IPS-20b (cell line): ENCODE measurements at regions not wholly inside any gene's neighbourhood (a gene's known extent, or its start where the extent isn't known, plus 50 kb on each side); places are given as distances from the start of the nearest gene placed in this dataset.
A peak's percentile ranks its signal among the peaks of the same experiment; 100 is the strongest.
"Not testable (repeated sequence)": the region's sequence is repeated elsewhere in the genome, so short reads cannot be mapped to it uniquely, and the experiment has no call there.

Experiments used
- H3K27ac ChIP-seq: one replicate; pipeline ENCODE4 v1.5.1; 2013; ENCODE audit warnings: low read length
- H3K27me3 ChIP-seq: 2 replicates; pipeline ENCODE4 v1.6.1; 2013; ENCODE audit warnings: mild to moderate bottlenecking, low read length, inconsistent platforms; ENCODE audit not compliant: insufficient read depth
- H3K36me3 ChIP-seq: 2 replicates; pipeline ENCODE4 v1.6.1; 2013; ENCODE audit warnings: low read depth, mild to moderate bottlenecking, inconsistent platforms, low read length, moderate library complexity; ENCODE audit not compliant: insufficient read depth
- H3K4me1 ChIP-seq: 2 replicates; pipeline ENCODE4 v1.6.1; 2013; ENCODE audit warnings: mild to moderate bottlenecking, control low read depth, inconsistent platforms, low read length, moderate library complexity; ENCODE audit not compliant: insufficient read depth
- H3K4me3 ChIP-seq: 2 replicates; pipeline ENCODE4 v1.5.1; 2013; ENCODE audit warnings: mild to moderate bottlenecking, low read length, inconsistent platforms
- H3K9ac ChIP-seq: 2 replicates; pipeline ENCODE4 v1.6.1; 2013; ENCODE audit warnings: low read depth, mild to moderate bottlenecking, inconsistent platforms, low read length, moderate library complexity
- H3K9me3 ChIP-seq: 2 replicates; pipeline ENCODE4 v1.6.1; 2013; ENCODE audit warnings: mild to moderate bottlenecking, low read depth, low read length, inconsistent platforms; ENCODE audit not compliant: insufficient read depth

GRCh38 chr1:101136739-101137138 is 100.1 kb upstream of the S1PR1 start:
- H3K9me3 ChIP-seq = no peaks in the 10 kb centered on the region
- H3K9ac ChIP-seq = peak overlapping the region; percentile 27; the same call in 1 of the 2 replicates
- H3K4me1 ChIP-seq = peaks cover 16% of the 10 kb centered on the region
- H3K27me3 ChIP-seq = no peaks in the 10 kb centered on the region
- no peak overlapping the region for H3K27ac ChIP-seq
- peak overlapping the region; percentile 41; the same call in 1 of the 2 replicates for H3K4me3 ChIP-seq
- no peaks in the 10 kb centered on the region for H3K36me3 ChIP-seq

GRCh38 chr1:101136271-101136670 is 100.5 kb upstream of the S1PR1 start:
- no peaks in the 10 kb centered on the region for H3K27me3 ChIP-seq
- no peaks in the 10 kb centered on the region for H3K36me3 ChIP-seq
- H3K4me1 ChIP-seq = peaks cover 16% of the 10 kb centered on the region
- no peak overlapping the region for H3K9ac ChIP-seq
- H3K27ac ChIP-seq = no peak overlapping the region
- H3K9me3 ChIP-seq = no peaks in the 10 kb centered on the region
- H3K4me3 ChIP-seq = no peak overlapping the region

DNA sequence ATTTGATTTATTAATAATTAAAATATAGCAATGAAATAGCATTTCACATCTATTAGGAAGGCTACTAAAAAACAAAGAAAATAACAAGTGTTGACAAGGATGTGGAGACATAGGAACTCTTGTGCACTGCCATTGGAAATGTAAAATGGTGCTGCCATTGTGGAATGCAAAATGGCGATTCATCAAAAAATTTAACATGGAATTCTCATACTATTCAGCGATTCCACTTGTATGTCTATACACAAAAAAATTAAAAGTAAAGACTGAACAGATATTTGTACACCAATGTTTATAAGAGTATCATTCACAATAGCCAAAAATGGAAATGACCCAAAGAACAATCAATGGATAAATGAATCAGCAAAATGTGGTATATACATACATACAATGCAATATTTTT is 101.3 kb upstream of the S1PR1 start:
- peaks cover 19% of the 10 kb centered on the region for H3K4me1 ChIP-seq
- H3K36me3 ChIP-seq = no peaks in the 10 kb centered on the region
- no peak overlapping the region for H3K27ac ChIP-seq
- no peaks in the 10 kb centered on the region for H3K27me3 ChIP-seq
- no peak overlapping the region for H3K4me3 ChIP-seq
- no peak overlapping the region for H3K9ac ChIP-seq
- no peaks in the 10 kb centered on the region for H3K9me3 ChIP-seq

GRCh38 chr1:101131239-101131843 is 105.5 kb upstream of the S1PR1 start:
- Histone ChIP-seq H3K27me3 (no peaks in the 10 kb centered on the region), H3K9me3 (no peaks in the 10 kb centered on the region), H3K27ac (no peak overlapping the region), H3K36me3 (no peaks in the 10 kb centered on the region), H3K4me1 (peaks cover 18% of the 10 kb centered on the region), H3K9ac (no peak overlapping the region), H3K4me3 (no peak overlapping the region)

DNA sequence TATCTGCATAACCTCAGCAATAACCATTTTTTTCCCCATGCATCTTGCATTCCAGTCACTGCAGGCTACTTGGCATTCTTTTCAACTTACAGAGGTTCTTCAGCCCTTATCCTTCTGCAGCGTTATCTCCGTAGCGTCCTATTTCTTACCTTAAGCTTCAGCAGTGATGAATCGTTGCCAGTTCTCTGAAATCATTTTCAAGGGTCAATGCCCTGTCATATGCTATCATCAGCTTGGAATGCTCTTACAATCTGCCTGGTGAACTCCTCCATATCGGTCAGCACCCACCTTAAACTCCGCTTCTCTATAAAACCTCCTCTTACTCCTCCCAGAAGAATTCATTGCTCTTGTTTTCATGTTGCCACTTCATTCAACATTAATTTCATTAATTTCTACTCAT is 105.1 kb upstream of the DPH5 start:
- H3K27ac ChIP-seq = no peak overlapping the region
- H3K4me1 ChIP-seq = peaks cover 15% of the 10 kb centered on the region
- H3K27me3 ChIP-seq = no peaks in the 10 kb centered on the region
- no peaks in the 10 kb centered on the region for H3K36me3 ChIP-seq
- no peak overlapping the region for H3K4me3 ChIP-seq
- H3K9me3 ChIP-seq = no peaks in the 10 kb centered on the region
- H3K9ac ChIP-seq = no peak overlapping the region

- Histone ChIP-seq H3K4me1 (peaks cover 15% of the 10 kb centered on the region), H3K4me3 (no peak overlapping the region), H3K27ac (no peak overlapping the region)
These were observed 103.3 kb upstream of the DPH5 start for GRCh38 chr1:101128846-101129245.

DNA sequence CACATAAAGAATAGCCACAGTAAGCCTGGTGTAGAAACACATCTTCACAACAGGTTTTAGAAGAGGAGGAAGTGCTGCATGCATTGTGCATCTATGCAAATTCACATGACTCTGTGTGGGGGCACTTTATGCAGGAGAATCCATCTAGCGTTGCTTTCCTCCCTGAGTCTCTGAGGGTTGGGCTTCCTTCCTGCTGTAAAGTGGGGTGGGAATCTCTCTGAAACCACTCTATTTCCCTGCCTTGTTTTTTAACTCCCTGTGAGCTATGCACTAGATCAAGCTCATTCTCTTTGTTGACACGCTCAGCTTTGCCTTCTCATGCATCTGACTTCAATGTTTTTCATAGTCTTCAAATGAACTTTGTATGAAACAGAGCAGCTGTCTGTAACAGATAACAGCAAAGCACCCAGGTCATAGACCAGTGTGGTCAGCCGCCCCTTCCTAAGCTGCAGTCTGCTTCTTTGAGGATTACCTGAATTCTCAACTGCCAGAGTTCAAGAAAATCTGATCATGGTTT is 102.7 kb upstream of the DPH5 start:
- no peaks in the 10 kb centered on the region for H3K27me3 ChIP-seq
- no peak overlapping the region for H3K9ac ChIP-seq
- H3K4me1 ChIP-seq = peaks cover 15% of the 10 kb centered on the region
- no peak overlapping the region for H3K4me3 ChIP-seq
- no peaks in the 10 kb centered on the region for H3K9me3 ChIP-seq
- no peaks in the 10 kb centered on the region for H3K36me3 ChIP-seq
- H3K27ac ChIP-seq = no peak overlapping the region

More at GRCh38 chr1:101128846-101129245, 103.3 kb upstream of the DPH5 start:
- H3K36me3 ChIP-seq = no peaks in the 10 kb centered on the region
- H3K27me3 ChIP-seq = no peaks in the 10 kb centered on the region
- H3K9me3 ChIP-seq = no peaks in the 10 kb centered on the region
- H3K9ac ChIP-seq = no peak overlapping the region

DNA sequence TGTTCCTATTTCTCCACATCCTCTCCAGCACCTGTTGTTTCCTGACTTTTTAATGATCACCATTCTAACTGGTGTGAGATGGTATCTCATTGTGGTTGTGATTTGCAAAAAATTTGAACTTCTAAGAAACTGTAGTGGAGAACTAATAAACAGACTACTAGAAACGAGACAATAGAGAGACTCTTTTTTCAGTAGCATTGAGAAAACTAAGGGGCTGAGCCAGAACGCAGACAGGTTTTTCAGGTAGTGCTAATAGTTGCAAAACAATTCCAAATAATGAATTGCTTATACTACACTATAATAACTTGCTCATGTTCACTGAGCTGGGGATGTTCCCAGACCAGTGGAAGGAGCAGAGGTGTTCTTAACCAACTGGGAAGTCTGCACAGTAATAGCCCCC is 98.8 kb upstream of the DPH5 start:
- Histone ChIP-seq H3K27me3 (no peaks in the 10 kb centered on the region), H3K9me3 (no peaks in the 10 kb centered on the region), H3K27ac (no peak overlapping the region), H3K36me3 (no peaks in the 10 kb centered on the region), H3K4me1 (peaks cover 9% of the 10 kb centered on the region; the same call in 1 of the 2 replicates), H3K4me3 (no peak overlapping the region), H3K9ac (no peak overlapping the region)

GRCh38 chr1:101123904-101124303 is 98.3 kb upstream of the DPH5 start:
- not testable (repeated sequence) for H3K27me3 ChIP-seq, H3K9ac ChIP-seq, H3K9me3 ChIP-seq, H3K4me1 ChIP-seq, H3K36me3 ChIP-seq, H3K27ac ChIP-seq, H3K4me3 ChIP-seq

- Histone ChIP-seq H3K4me1 (no peaks in the 10 kb centered on the region), H3K27ac (no peak overlapping the region), H3K36me3 (no peaks in the 10 kb centered on the region), H3K9ac (no peak overlapping the region), H3K9me3 (no peaks in the 10 kb centered on the region), H3K4me3 (no peak overlapping the region), H3K27me3 (no peaks in the 10 kb centered on the region)
These were observed 97.0 kb upstream of the DPH5 start for GRCh38 chr1:101122452-101123166.

DNA sequence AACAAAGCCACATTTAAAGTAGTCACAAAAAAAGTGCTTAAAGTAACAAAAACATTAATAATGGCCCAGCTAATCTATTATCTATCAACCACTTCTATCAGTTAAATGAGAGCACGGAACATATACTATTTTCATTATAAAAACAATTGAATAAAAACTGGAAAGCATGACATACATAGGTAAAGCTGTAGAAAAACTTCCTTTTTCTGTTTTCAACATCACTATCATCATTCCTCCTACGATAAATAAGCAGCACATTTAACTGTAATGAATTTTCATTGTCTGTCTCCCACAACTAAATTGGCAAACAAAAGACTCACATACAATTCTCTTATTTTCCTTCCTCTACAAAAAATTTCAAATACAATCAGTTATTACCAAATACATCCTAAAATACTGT is 96.4 kb upstream of the DPH5 start:
- H3K4me3 ChIP-seq = no peak overlapping the region
- H3K36me3 ChIP-seq = no peaks in the 10 kb centered on the region
- no peak overlapping the region for H3K9ac ChIP-seq
- no peak overlapping the region for H3K27ac ChIP-seq
- no peaks in the 10 kb centered on the region for H3K27me3 ChIP-seq
- H3K4me1 ChIP-seq = no peaks in the 10 kb centered on the region
- no peaks in the 10 kb centered on the region for H3K9me3 ChIP-seq

DNA sequence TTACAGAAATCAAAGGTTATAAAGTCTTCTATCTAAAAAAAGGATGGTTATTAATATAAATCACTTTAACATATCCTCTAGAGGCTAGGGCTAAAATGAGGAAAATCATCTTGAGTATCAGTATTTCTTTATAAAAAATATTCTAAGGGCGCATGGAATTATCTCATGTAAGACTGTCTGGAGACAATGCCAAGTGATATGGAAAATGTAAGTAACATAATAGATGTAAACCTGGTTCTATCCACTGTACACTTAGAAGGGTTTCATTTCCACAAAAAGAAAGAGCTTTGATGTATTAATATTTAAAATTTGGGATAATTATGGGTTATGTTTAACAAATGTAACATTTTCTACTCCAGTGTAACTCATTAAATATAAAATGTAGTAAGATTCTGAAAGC is 95.9 kb upstream of the DPH5 start:
- no peaks in the 10 kb centered on the region for H3K36me3 ChIP-seq
- H3K4me1 ChIP-seq = no peaks in the 10 kb centered on the region
- no peak overlapping the region for H3K4me3 ChIP-seq
- no peaks in the 10 kb centered on the region for H3K27me3 ChIP-seq
- no peak overlapping the region for H3K9ac ChIP-seq
- no peak overlapping the region for H3K27ac ChIP-seq
- H3K9me3 ChIP-seq = no peaks in the 10 kb centered on the region
